Activated naive CD8-positive, alpha-beta T cell treated with anti-CD3 and anti-CD28 coated beads for 36 hours (primary cell): ENCODE measurements at regions not wholly inside any gene's neighbourhood (a gene's known extent, or its start where the extent isn't known, plus 50 kb on each side); places are given as distances from the start of the nearest gene placed in this dataset.

Experiments used
- DNase-seq: peaks from one replicate; pipeline ENCODE4 v3.0.0; 2021
- H3K27ac Mint-ChIP-seq: one replicate; pipeline ENCODE4 v1.8.0; 2022; ENCODE audit warnings: mild to moderate bottlenecking, moderate library complexity, mixed read lengths
- H3K27me3 Mint-ChIP-seq: one replicate; pipeline ENCODE4 v1.8.0; 2022; ENCODE audit warnings: mild to moderate bottlenecking, mixed read lengths
- H3K36me3 Mint-ChIP-seq: one replicate; pipeline ENCODE4 v1.8.0; 2021; ENCODE audit warnings: mild to moderate bottlenecking, mixed read lengths
- H3K4me1 Mint-ChIP-seq: one replicate; pipeline ENCODE4 v1.8.0; 2021; ENCODE audit warnings: mixed read lengths
- H3K4me3 Mint-ChIP-seq: one replicate; pipeline ENCODE4 v1.8.0; 2022; ENCODE audit warnings: mild to moderate bottlenecking, moderate library complexity, mixed read lengths
- H3K9me3 Mint-ChIP-seq: one replicate; pipeline ENCODE4 v1.8.0; 2022; ENCODE audit warnings: mixed read lengths

DNA sequence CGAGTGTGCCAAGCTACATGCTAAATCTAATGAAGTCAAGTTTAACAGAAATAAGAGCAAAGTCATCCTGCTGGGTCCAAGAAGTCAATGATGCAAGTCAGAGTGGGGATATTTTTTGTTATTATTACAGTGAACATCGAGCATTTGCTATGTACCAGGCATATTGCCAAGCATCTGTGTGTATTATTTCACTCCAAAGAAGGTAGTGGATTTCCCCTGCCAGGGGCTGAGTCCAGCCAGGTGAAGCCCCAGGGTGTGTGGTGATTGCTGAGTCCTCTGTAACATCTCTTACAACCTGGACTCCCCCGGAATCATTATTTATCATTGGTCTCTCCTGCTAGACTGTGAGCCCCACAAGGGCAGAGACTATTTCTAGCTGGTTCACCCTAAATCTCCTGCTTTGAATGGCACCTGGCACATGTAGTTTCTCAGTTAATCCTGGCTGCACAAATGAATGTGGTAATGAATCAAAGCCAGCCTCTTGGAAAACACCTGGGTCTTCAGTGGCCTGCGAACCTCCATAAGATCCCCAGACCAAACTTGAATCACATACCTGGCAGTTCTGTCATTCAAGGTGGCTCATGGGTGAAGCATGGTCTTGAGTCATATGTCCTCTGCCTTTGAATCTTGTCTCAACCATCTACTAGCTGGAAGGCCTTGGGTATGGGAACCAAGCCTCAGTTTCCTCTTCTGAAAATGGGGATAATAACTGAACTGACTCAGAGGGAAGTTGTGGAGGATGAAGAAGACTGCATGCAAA lies 549.2 kb downstream of the MIAT start:
- no peak overlapping the region for H3K27ac Mint-ChIP-seq
- H3K4me1 Mint-ChIP-seq = no peaks in the 10 kb centered on the region
- no peaks in the 10 kb centered on the region for H3K36me3 Mint-ChIP-seq
- no peak for DNase-seq
- no peak overlapping the region for H3K4me3 Mint-ChIP-seq
- H3K27me3 Mint-ChIP-seq = peaks cover 20% of the 10 kb centered on the region
- H3K9me3 Mint-ChIP-seq = no peaks in the 10 kb centered on the region

DNA sequence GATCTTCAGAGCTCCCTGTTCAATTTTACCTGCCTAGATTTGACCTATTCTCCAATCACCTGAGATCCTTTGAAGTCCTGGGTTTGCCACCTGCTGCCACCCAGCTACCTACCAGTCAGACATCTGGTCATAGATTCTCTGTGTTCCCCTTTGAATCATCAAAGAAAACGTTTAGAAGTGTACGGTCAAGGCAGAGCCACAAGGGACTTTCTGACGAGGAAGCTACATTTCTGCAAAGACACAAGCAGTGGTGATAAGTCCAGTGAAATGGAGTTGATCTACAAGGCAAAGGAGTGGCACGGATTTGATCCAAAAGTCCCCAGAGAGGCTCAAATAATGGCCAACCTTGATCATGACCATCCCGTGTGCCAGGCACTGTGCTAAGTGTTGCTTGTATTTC lies 549.9 kb downstream of the MIAT start:
- H3K36me3 Mint-ChIP-seq = no peaks in the 10 kb centered on the region
- no peak overlapping the region for H3K27ac Mint-ChIP-seq
- H3K4me1 Mint-ChIP-seq = no peaks in the 10 kb centered on the region
- peaks cover 22% of the 10 kb centered on the region for H3K27me3 Mint-ChIP-seq
- no peak for DNase-seq
- no peak overlapping the region for H3K4me3 Mint-ChIP-seq
- H3K9me3 Mint-ChIP-seq = no peaks in the 10 kb centered on the region

DNA sequence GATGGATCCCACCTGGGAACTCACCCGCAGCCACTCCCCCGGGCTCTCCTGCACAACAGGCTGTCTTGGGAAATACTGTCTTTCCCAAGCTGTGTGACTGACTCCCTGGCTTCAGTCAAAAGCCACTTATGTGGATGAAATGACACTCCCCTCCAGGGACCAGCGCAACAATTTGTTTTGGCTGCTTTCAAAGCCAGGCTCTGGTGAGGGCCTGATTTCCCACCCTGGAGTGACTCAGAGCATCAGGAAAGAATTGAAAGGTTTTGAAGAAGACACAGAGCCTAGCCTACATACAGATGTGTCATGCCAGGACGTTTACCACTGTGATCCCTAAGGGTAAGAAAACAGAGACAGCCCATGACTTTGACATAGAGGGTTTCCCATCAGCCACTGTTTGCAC lies 550.5 kb downstream of the MIAT start:
- no peaks in the 10 kb centered on the region for H3K36me3 Mint-ChIP-seq
- DNase-seq = no peak
- peaks cover 3% of the 10 kb centered on the region for H3K4me1 Mint-ChIP-seq
- H3K4me3 Mint-ChIP-seq = no peak overlapping the region
- no peak overlapping the region for H3K27ac Mint-ChIP-seq
- peaks cover 29% of the 10 kb centered on the region for H3K27me3 Mint-ChIP-seq
- H3K9me3 Mint-ChIP-seq = no peaks in the 10 kb centered on the region

DNA sequence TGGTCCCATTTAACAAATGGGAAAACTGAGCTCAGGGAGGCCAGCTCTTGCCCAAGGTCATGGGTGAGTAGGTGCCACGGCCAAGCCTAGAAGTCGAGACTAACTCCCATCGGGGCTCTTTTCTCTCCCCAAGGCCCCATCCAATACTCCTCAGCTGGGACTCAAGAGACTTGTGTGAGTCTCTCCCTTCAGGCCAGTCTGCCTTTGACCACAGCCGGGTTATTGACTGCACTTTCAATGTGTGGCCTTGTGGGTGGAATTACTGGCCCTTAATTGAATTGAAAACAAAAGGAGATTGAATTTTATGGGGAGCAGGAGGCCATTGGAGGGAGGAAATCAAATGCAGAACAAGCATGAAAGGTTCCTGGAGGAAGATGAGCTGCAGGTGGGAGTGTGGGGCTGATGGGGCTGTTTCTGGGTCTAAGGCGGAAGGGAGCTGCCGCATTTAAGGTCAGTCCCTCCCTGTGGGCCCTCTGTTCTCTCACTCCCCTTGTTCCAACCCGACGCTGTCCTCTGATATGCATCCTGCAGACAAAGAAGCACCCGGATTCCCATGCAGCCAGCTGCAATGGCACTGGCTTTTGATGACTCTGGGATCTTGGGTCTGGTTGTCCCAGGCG lies 552.8 kb downstream of the MIAT start:
- H3K27ac Mint-ChIP-seq = no peak overlapping the region
- DNase-seq = no peak
- no peaks in the 10 kb centered on the region for H3K9me3 Mint-ChIP-seq
- no peaks in the 10 kb centered on the region for H3K36me3 Mint-ChIP-seq
- H3K4me3 Mint-ChIP-seq = no peak overlapping the region
- H3K4me1 Mint-ChIP-seq = peaks cover 4% of the 10 kb centered on the region
- peaks cover 45% of the 10 kb centered on the region for H3K27me3 Mint-ChIP-seq

DNA sequence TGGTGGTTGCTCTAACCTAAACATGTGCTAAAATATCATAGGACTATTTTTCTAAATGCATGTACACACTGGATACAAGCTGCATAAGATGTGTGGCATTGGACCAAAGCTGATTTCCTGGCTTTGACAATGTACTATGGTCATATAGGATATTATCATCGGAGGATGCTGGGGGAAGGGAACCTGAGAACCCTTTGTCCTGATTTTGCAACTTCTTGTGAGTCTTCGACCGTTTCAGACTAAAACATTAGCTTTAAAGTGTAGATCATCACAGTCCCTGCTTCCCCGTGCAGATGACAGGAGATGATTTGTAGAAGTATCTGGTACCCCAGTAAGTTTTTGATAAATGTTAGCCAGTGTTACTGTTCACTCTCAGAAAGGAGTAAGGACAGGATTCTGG lies 554.7 kb downstream of the MIAT start:
- peaks cover 40% of the 10 kb centered on the region for H3K27me3 Mint-ChIP-seq
- H3K9me3 Mint-ChIP-seq = no peaks in the 10 kb centered on the region

DNA sequence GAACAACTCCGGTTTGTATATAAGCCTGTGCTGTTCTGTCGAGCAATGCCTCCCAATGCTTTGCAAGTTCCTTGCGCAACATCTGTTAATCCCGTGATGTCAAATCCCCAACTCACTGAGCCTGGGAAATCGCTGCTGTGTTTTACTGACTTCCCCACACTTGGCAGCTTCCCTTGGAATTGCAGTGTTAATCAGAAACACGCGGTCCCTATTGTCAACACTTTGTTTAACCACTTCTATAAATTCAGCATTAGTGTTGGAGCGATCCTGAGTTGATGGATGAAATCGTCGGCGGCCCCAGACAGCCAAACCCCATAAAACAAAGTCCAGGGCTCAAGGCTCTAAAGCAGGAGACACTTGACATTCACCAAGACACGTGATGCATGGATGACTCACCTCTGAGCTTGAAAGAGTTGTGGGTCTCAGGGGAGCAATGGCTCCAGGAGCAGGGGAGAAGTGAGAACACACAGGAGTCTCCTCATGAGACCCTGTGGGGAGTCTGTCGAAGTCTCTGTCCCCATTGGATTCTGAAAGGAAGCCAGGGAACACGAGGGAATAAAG lies 555.3 kb downstream of the MIAT start:
- H3K9me3 Mint-ChIP-seq = no peaks in the 10 kb centered on the region
- no peak overlapping the region for H3K4me3 Mint-ChIP-seq
- peaks cover 4% of the 10 kb centered on the region for H3K4me1 Mint-ChIP-seq
- H3K27me3 Mint-ChIP-seq = peaks cover 40% of the 10 kb centered on the region
- no peaks in the 10 kb centered on the region for H3K36me3 Mint-ChIP-seq
- no peak for DNase-seq
- no peak overlapping the region for H3K27ac Mint-ChIP-seq

More for the DNA sequence above, 554.7 kb downstream of the MIAT start:
- H3K4me1 Mint-ChIP-seq = peaks cover 4% of the 10 kb centered on the region
- no peaks in the 10 kb centered on the region for H3K36me3 Mint-ChIP-seq
- no peak overlapping the region for H3K4me3 Mint-ChIP-seq
- H3K27ac Mint-ChIP-seq = no peak overlapping the region
- no peak for DNase-seq

DNA sequence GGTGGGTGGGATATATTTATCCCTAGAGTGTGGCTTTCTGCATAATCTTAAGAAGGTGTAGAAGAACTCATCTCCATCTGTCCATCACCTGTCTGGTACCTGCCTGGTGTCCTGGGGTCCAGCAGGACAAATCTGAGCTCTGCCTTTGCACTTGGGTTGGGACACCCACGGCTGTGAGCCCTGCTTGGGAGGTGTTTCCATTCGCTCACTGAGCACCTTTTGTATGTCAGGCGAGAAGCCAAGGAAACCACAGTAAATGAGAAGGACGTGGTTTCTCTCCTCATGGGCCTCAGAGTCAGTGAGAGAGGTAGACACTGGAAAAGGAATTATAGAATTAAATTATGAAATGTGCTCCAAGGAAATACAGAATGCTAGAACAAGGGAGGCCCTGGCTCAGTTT lies 555.9 kb downstream of the MIAT start:
- no peaks in the 10 kb centered on the region for H3K36me3 Mint-ChIP-seq
- no peaks in the 10 kb centered on the region for H3K9me3 Mint-ChIP-seq
- H3K27me3 Mint-ChIP-seq = peaks cover 42% of the 10 kb centered on the region
- no peak overlapping the region for H3K27ac Mint-ChIP-seq
- peaks cover 4% of the 10 kb centered on the region for H3K4me1 Mint-ChIP-seq
- DNase-seq = no peak
- no peak overlapping the region for H3K4me3 Mint-ChIP-seq

DNA sequence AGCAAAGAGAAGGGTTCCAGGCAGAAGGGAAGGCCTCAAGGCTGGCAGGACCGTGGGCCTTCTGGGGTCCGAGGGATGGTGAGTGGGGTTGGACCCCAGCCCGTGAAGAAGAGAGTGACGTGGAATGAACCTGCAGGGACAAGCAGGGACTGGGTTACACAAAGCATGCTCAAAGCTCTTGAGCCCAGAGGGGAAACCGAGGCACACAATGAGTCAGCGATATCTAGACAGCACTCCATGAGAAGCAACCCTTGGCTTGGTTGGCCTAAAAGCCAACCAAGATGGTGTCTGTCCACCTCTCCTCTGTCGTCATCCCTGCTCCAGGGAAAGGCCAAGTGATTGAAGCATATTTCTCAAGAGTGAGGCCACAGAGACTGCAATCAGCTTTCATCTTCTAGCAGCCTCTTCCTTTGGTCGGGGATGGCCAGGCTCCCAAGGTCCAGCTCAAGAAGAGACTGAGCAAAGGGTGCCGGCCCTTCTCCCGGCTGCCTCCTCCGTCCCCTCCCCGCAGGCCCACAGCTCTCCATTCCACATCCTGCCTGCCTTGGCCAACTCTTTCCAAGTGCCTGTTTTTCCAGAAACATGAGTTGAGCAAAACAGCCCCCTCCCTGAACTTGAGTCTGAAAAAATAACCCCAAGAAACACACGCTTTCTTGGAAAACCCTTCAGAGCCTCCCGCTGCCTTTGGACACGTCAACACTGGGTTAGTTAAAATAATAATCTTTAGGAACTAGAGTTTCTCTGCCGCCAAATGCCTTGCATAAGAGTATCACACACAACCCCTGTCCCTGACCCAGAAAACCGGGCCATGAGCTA lies 556.6 kb downstream of the MIAT start:
- H3K27ac Mint-ChIP-seq = no peak overlapping the region
- H3K4me3 Mint-ChIP-seq = no peak overlapping the region
- H3K27me3 Mint-ChIP-seq = peaks cover 47% of the 10 kb centered on the region
- H3K4me1 Mint-ChIP-seq = peaks cover 4% of the 10 kb centered on the region
- no peak for DNase-seq
- H3K36me3 Mint-ChIP-seq = no peaks in the 10 kb centered on the region
- no peaks in the 10 kb centered on the region for H3K9me3 Mint-ChIP-seq

DNA sequence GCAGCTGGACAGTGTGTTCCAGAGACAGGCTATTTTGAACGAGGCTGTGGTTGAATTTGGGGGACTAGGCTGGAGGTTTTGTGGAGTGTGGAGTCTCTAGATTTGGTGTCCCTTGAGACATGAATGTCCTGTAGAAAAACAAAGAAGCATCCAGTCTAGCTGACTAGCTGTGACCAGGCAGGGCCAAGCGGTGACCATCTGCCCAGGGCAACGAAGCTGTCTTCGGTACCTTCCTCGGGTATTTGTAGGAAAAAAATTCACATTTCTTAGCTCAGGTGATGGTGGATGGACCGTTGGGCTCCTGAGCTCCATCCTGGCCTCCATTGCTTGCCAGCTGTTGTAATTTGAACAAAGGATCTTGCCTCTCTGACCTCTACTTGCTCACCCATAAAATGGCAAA lies 557.3 kb downstream of the MIAT start:
- no peaks in the 10 kb centered on the region for H3K36me3 Mint-ChIP-seq
- DNase-seq = no peak
- peaks cover 4% of the 10 kb centered on the region for H3K4me1 Mint-ChIP-seq
- H3K27me3 Mint-ChIP-seq = peaks cover 48% of the 10 kb centered on the region
- H3K4me3 Mint-ChIP-seq = no peak overlapping the region
- no peaks in the 10 kb centered on the region for H3K9me3 Mint-ChIP-seq
- no peak overlapping the region for H3K27ac Mint-ChIP-seq

DNA sequence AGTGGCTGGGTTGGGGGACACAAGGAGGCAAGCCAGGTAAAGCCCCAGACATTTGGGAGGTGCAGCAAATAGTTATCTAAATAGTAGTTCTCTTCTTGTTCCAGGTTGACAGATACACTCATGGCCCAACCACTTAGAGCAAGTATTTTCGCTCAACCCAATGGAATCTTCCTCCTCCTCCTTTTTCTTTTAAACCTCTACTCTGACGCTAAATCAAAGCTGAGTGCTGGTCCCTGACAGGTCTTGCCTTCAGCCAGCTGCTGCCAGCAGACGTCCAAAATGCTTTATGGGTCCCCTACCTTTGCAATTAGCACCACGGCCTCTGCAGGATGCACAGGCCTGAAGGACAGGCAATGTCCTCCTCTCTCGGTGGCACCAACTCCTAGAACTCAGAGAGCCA lies 558.5 kb downstream of the MIAT start:
- DNase-seq = no peak
- peaks cover 4% of the 10 kb centered on the region for H3K4me1 Mint-ChIP-seq
- H3K27me3 Mint-ChIP-seq = peaks cover 45% of the 10 kb centered on the region
- no peaks in the 10 kb centered on the region for H3K9me3 Mint-ChIP-seq
- H3K36me3 Mint-ChIP-seq = no peaks in the 10 kb centered on the region
- H3K27ac Mint-ChIP-seq = no peak overlapping the region
- H3K4me3 Mint-ChIP-seq = no peak overlapping the region

DNA sequence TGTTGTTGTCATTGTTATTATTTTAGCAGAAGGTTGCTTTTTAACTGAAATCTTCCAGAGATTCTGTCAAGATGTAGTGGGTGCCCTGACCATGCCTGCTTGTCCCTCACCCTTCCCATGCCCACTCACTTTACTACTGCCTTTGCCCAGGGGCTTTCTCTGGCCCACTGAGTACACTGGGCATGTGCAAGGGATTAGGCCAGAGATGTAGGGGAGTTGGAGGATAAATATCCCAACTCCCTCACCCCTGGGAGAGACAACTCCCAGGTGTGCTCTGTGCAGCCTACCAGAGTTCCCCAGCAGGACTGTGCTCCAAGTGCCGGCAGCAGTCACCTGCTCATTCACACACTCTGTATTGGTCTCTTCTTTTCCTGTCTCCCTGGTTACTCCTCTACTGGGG lies 559.1 kb downstream of the MIAT start:
- DNase-seq = no peak
- no peaks in the 10 kb centered on the region for H3K9me3 Mint-ChIP-seq
- H3K27me3 Mint-ChIP-seq = peaks cover 41% of the 10 kb centered on the region
- H3K27ac Mint-ChIP-seq = no peak overlapping the region
- no peak overlapping the region for H3K4me3 Mint-ChIP-seq
- no peaks in the 10 kb centered on the region for H3K36me3 Mint-ChIP-seq
- peaks cover 4% of the 10 kb centered on the region for H3K4me1 Mint-ChIP-seq

DNA sequence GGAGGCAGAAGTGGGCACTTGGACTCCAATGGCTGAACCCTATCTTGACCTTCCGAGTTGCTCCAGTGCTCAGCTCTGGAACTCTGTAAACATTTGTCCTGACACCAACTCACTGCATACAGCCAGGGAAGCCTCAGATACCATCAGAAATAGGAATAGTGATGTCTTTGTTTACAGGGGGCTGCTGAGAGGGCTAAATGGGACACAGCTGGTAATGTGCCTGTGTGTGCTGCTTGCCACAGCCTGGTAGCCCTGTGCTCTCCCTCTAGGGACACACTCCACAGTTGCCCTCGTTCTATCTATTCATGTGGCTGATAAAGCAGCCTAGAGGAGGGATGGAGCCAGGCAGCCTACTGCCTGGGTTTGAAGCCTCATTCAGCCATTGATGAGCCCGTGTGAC lies 559.8 kb downstream of the MIAT start:
- Mint-ChIP-seq H3K9me3 (no peaks in the 10 kb centered on the region), H3K27me3 (peaks cover 34% of the 10 kb centered on the region), H3K4me1 (peaks cover 4% of the 10 kb centered on the region), H3K36me3 (no peaks in the 10 kb centered on the region), H3K27ac (no peak overlapping the region), H3K4me3 (no peak overlapping the region)
- DNase-seq = no peak

DNA sequence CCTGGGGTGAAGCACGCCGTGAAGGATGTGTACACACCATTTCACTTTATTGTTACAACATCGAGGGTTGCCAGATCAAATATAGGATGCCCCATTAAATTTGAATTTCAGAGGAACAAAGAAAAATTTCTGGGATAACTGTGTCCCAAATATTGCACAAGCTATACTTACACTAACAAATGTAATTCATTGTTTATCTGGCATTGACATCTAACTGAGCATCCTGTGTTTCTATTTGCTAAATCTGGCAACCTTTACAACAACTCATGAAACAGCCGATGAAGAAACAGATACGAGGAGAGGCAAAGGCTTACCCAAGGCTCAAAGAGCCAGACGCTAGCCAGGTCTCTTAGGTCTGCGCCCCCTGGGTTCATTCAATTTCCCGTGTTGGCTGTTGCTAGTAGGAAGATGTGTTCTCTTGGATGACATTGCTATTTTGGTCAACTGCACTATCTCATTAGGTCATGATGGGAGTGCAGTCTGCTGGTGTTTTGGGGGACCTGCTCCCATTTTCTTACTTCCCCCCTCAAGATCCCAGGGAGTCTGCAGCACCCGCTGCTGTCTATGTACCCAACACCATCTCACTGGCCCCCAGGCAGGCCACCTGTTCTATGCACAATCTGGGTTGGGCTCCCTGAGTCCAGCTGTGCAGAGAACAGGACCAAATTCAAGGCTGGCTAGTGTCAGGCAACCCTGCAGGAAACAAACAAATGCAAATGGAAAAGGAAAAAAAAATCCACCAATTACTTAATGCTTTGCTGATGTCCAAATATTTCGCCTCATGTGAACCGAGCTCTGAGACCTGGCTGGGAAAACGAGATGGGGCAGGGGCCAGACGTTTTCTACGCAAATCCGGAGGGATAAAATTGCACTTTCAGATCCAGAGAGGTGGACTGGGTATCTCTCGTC lies 560.9 kb downstream of the MIAT start:
- Mint-ChIP-seq H3K9me3 (no peaks in the 10 kb centered on the region), H3K4me3 (no peak overlapping the region), H3K27me3 (peaks cover 23% of the 10 kb centered on the region), H3K36me3 (no peaks in the 10 kb centered on the region), H3K27ac (no peak overlapping the region), H3K4me1 (no peaks in the 10 kb centered on the region)
- no peak for DNase-seq

DNA sequence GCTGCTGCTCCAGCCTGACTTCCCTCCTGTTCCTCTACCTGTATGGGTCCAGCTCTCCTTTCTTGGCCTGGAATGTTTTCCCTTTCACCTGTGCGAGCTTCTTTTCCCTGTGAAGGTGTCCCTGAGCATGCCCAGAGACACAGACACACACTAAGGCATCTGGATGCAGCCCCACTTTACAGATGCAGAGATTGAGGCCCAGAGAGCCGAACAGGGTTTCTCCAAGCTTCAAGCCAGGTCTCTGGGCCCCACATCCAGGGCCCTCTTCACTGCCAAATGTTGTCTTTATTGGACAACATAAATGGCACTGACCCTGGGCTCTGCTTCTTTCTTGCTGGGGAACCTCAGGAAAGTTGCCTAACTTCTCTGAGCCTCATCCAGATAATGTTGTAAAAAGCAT lies 561.6 kb downstream of the MIAT start:
- Mint-ChIP-seq H3K4me3 (no peak overlapping the region), H3K27me3 (peaks cover 18% of the 10 kb centered on the region), H3K27ac (no peak overlapping the region), H3K9me3 (no peaks in the 10 kb centered on the region), H3K36me3 (no peaks in the 10 kb centered on the region), H3K4me1 (no peaks in the 10 kb centered on the region)
- DNase-seq = no peak
